Loucy (cell line): ENCODE measurements at regions not wholly inside any gene's neighbourhood (a gene's known extent, or its start where the extent isn't known, plus 50 kb on each side); places are given as distances from the start of the nearest gene placed in this dataset.

Experiments used
- CTCF ChIP-seq: fragments of 200-600 bp; sonication (generic); conservative IDR thresholded peaks from 2 replicates; pipeline ENCODE4 v1.5.1; 2014; ENCODE audit warnings: mild to moderate bottlenecking, antibody characterized with exemption, low read length
- EZH2phosphoT487 ChIP-seq: fragments of 200-600 bp; IDR thresholded peaks from 2 replicates; pipeline ENCODE4 v1.6.1; 2018; ENCODE audit warnings: antibody characterized with exemption, mild to moderate bottlenecking, moderate library complexity, borderline replicate concordance

GRCh38 chr6:154926366-154926765, 68.7 kb upstream of the TIAM2 start:
- TF ChIP-seq CTCF (no peak), EZH2phosphoT487 (no peak)
